Neural crest cell (in vitro differentiated cells): ENCODE measurements at regions not wholly inside any gene's neighbourhood (a gene's known extent, or its start where the extent isn't known, plus 50 kb on each side); places are given as distances from the start of the nearest gene placed in this dataset.

Experiments
- DNase-seq: peaks from one replicate; pipeline ENCODE4 v3.0.0; 2021; ENCODE audit warnings: low read depth, mixed read lengths, low spot score
- H3K27ac Mint-ChIP-seq: one replicate; pipeline ENCODE4 v1.8.0; 2021; ENCODE audit warnings: mild to moderate bottlenecking, mixed read lengths; ENCODE audit not compliant: unreplicated experiment
- H3K27me3 Mint-ChIP-seq: 2 replicates; pipeline ENCODE4 v1.8.0; 2021; ENCODE audit warnings: low read depth, mild to moderate bottlenecking, mixed read lengths
- H3K36me3 Mint-ChIP-seq: 2 replicates; pipeline ENCODE4 v1.8.0; 2021; ENCODE audit warnings: low read depth, mild to moderate bottlenecking, mixed read lengths
- H3K4me1 Mint-ChIP-seq: 2 replicates; pipeline ENCODE4 v1.8.0; 2021; ENCODE audit warnings: mixed read lengths
- H3K4me3 Mint-ChIP-seq: one replicate; pipeline ENCODE4 v1.8.0; 2021; ENCODE audit warnings: mild to moderate bottlenecking, mixed read lengths
- H3K9me3 Mint-ChIP-seq: 2 replicates; pipeline ENCODE4 v1.8.0; 2021; ENCODE audit warnings: mixed read lengths
- CTCF ChIP-seq: fragments of 200-600 bp; sonication (generic); conservative IDR thresholded peaks from 2 replicates; pipeline ENCODE4 v1.5.0; 2021; ENCODE audit warnings: antibody characterized with exemption, mild to moderate bottlenecking

- H3K4me3 Mint-ChIP-seq: peak overlapping the region; percentile 83
- no peaks in the 10 kb centered on the region for H3K36me3 Mint-ChIP-seq
- no peak for TF ChIP-seq CTCF
- no peaks in the 10 kb centered on the region for H3K27me3 Mint-ChIP-seq
- DNase-seq: peak; percentile 53
- peaks cover 51% of the 10 kb centered on the region for H3K4me1 Mint-ChIP-seq
- no peaks in the 10 kb centered on the region for H3K9me3 Mint-ChIP-seq
- H3K27ac Mint-ChIP-seq: peak overlapping the region; percentile 98
Observed at GRCh38 chr12:75888874-75889613, 142.5 kb downstream of the PHLDA1 start.

GRCh38 chr12:75888399-75888798, 143.2 kb downstream of the PHLDA1 start:
- no peaks in the 10 kb centered on the region for H3K36me3 Mint-ChIP-seq
- peaks cover 56% of the 10 kb centered on the region for H3K4me1 Mint-ChIP-seq
- peak overlapping the region; percentile 83 for H3K4me3 Mint-ChIP-seq
- no peak for TF ChIP-seq CTCF
- H3K9me3 Mint-ChIP-seq: no peaks in the 10 kb centered on the region
- no peaks in the 10 kb centered on the region for H3K27me3 Mint-ChIP-seq
- peak overlapping the region; percentile 98 for H3K27ac Mint-ChIP-seq
- DNase-seq: no peak

GRCh38 chr12:75887979-75888378, 143.6 kb downstream of the PHLDA1 start:
- H3K9me3 Mint-ChIP-seq: no peaks in the 10 kb centered on the region
- peak overlapping the region; percentile 20 for H3K27ac Mint-ChIP-seq
- no peaks in the 10 kb centered on the region for H3K36me3 Mint-ChIP-seq
- no peaks in the 10 kb centered on the region for H3K27me3 Mint-ChIP-seq
- H3K4me1 Mint-ChIP-seq: peaks cover 60% of the 10 kb centered on the region
- no peak for DNase-seq
- H3K4me3 Mint-ChIP-seq: no peak overlapping the region
- TF ChIP-seq CTCF: no peak

- no peak overlapping the region for H3K4me3 Mint-ChIP-seq
- DNase-seq: no peak
- no peaks in the 10 kb centered on the region for H3K27me3 Mint-ChIP-seq
- TF ChIP-seq CTCF: no peak
- no peaks in the 10 kb centered on the region for H3K9me3 Mint-ChIP-seq
- H3K36me3 Mint-ChIP-seq: no peaks in the 10 kb centered on the region
- peaks cover 40% of the 10 kb centered on the region for H3K4me1 Mint-ChIP-seq
- no peak overlapping the region for H3K27ac Mint-ChIP-seq
Observed at GRCh38 chr12:75884465-75884985, 147.1 kb downstream of the PHLDA1 start.

- TF ChIP-seq CTCF: no peak
- H3K4me1 Mint-ChIP-seq: peaks cover 32% of the 10 kb centered on the region
- H3K36me3 Mint-ChIP-seq: no peaks in the 10 kb centered on the region
- no peak overlapping the region for H3K4me3 Mint-ChIP-seq
- no peaks in the 10 kb centered on the region for H3K27me3 Mint-ChIP-seq
- no peak for DNase-seq
- H3K27ac Mint-ChIP-seq: no peak overlapping the region
- H3K9me3 Mint-ChIP-seq: no peaks in the 10 kb centered on the region
Observed at GRCh38 chr12:75883241-75883640, 148.3 kb downstream of the PHLDA1 start.
